GM12875 (cell line): ENCODE measurements at regions not wholly inside any gene's neighbourhood (a gene's known extent, or its start where the extent isn't known, plus 50 kb on each side); places are given as distances from the start of the nearest gene placed in this dataset.

ENCODE experiments used
- H3K4me3 ChIP-seq: one replicate; pipeline ENCODE4 v1.5.1; 2011; ENCODE audit warnings: low read depth, low read length, control low read depth
- TF ChIP-seq, protein P1 (sequence below): IDR thresholded peaks from 2 replicates; pipeline ENCODE4 v1.5.1; 2011; ENCODE audit warnings: low read depth, mild to moderate bottlenecking, control low read depth, inconsistent platforms, low read length, moderate library complexity, borderline replicate concordance; ENCODE audit not compliant: insufficient read depth

- no peak overlapping the region for H3K4me3 ChIP-seq
- TF ChIP-seq, protein P1, sequence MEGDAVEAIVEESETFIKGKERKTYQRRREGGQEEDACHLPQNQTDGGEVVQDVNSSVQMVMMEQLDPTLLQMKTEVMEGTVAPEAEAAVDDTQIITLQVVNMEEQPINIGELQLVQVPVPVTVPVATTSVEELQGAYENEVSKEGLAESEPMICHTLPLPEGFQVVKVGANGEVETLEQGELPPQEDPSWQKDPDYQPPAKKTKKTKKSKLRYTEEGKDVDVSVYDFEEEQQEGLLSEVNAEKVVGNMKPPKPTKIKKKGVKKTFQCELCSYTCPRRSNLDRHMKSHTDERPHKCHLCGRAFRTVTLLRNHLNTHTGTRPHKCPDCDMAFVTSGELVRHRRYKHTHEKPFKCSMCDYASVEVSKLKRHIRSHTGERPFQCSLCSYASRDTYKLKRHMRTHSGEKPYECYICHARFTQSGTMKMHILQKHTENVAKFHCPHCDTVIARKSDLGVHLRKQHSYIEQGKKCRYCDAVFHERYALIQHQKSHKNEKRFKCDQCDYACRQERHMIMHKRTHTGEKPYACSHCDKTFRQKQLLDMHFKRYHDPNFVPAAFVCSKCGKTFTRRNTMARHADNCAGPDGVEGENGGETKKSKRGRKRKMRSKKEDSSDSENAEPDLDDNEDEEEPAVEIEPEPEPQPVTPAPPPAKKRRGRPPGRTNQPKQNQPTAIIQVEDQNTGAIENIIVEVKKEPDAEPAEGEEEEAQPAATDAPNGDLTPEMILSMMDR: no peak
Measured at GRCh38 chr14:101022916-101023435, 119.5 kb upstream of the RTL1 start.

- no peak overlapping the region for H3K4me3 ChIP-seq
- TF ChIP-seq, protein P1: no peak
Measured at GRCh38 chr14:101024686-101025085, 121.2 kb upstream of the RTL1 start.

DNA sequence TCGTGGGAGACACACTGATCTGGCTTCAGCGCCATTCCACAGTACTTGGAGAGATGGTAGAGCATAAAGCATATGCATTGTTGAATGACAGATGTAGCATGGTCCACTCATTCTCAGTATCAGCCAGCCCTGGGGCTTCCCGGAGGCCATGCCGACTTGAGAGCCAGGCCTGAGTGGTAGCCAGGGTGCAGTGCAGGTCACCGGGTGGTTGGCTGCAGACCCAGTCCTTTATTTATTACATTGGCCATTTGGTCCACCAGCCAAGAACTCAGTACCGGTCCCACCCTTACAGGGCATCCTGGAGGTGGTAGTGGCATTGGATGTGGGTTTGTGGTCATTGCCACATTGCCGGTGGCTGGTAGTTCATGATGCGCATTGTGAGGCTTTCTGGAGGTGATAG, 121.6 kb upstream of the RTL1 start:
- no peak overlapping the region for H3K4me3 ChIP-seq
- TF ChIP-seq, protein P1: no peak

GRCh38 chr14:101025696-101026095, 122.2 kb upstream of the RTL1 start:
- TF ChIP-seq, protein P1: no peak
- no peak overlapping the region for H3K4me3 ChIP-seq

DNA sequence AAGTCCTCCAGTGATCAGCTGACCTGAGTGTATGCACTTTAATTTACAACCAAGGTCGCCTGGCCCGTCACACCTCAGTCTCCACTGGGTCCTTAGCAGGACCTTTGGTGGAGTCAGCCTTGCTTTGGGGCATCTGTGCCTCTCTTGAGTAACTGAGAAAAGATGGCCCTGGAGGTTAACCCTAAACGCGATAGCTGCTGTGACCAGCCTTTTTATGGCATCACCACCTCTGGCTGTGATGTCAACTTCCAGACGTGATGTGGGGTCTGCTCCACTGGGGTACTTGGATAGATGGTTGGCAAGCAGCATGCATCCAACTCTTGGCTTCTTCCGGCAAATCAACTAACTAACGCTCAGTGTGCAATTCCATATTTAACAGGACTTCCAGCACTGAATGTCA, 122.8 kb upstream of the RTL1 start:
- TF ChIP-seq, protein P1: no peak
- no peak overlapping the region for H3K4me3 ChIP-seq

- TF ChIP-seq, protein P1: no peak
- H3K4me3 ChIP-seq: no peak overlapping the region
Measured at GRCh38 chr14:101027291-101027690, 123.8 kb upstream of the RTL1 start.

DNA sequence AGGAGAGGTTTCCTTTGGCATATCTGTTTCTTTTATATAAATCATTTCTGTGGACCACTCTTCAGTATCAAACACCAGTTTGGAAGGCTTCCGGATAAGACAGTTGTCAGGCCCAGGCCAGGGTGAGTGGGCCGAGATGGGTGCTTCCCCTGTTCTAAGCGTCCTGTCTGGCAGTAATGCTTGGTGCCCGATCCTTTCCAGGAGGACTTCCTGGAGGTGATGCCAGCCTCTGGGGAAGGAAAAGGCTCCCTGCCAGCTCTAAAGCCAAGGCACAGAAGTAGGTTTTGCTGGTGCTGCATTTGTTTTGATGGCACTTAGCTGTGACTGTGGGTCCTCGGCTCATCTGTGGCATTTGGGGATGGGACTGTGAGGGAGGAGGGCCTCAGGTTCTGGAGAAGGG, 124.4 kb upstream of the RTL1 start:
- TF ChIP-seq, protein P1: no peak
- H3K4me3 ChIP-seq: no peak overlapping the region
